HG03432 (cell line): ENCODE measurements at regions not wholly inside any gene's neighbourhood (a gene's known extent, or its start where the extent isn't known, plus 50 kb on each side); places are given as distances from the start of the nearest gene placed in this dataset.
"Not testable (repeated sequence)": the region's sequence is repeated elsewhere in the genome, so short reads cannot be mapped to it uniquely, and the experiment has no call there.

Experiments
- ATAC-seq: cut with Tn5 transposase; IDR thresholded peaks from one replicate; pipeline ENCODE4 v1.9.1; 2021; ENCODE audit warnings: mild to moderate bottlenecking, moderate library complexity; ENCODE audit not compliant: unreplicated experiment

DNA sequence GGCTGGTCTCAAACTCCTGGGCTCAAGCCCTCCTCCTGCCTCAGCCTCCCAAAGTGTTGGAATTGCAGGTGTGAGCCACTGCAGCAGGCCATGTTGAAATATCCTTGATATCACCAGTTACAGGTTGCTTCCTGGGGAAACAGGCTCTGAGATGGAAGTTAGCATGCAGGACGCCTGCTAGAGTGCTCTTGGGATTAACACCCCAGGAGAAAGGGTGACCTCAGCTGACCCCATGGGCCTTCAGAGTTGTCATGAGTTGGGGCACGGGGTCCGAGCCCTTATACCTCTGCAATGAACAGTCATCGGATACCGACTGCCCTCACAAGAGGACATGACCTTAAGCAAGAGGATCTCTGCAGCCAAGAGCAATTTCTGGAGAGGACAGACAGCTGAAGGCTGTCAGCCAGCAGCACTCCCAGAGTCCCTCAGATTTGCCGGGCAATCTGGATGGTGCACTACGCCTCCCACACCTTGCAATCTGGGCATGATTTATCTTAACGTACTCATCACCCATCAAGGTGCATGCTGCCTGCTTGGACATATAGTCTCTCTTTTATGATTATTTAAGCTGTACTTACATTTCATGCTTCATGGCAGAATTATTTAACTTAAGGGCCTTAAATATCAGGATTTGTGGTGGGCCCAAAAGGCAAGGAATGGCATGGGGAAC, 134.6 kb downstream of the ADSS2 start:
- no peak for ATAC-seq

DNA sequence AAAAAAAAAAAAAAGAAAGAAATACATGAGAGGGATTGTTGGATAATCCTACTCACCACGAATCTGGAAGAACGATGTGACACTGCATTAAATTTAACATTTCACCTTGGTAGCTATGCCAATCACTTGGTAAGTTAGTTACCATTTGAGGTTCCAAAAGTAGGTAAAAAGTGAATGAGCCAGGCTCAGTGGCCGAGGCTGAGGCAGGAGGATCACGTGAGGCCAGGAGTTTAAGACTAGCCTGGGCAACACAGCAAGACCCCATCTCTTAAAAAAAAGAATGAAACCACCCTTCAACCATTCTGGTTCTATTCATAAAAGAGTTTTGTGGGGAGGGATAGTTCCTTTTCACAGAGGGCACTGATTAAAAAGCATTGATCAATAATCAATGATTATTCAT, 133.6 kb downstream of the ADSS2 start:
- ATAC-seq: no peak

DNA sequence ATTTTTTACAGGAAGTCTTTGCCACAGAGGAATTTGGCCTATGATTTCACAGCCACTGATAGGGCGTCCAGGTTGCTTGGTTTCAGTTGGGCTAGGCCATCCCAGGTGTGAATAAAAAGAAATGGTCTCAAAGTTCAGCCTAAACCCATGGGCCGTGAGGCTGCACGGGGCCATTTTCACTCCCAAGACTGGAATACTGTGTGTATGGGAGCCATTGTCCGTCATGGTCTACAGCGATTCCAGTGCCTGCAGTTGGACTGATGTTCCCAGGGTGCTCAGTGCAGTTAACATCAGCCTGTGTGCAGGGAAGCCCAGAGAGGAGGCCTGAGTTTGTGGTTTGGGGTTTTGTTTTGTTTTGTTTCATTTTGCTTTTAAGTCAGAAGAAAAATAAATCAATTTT, 133.2 kb downstream of the ADSS2 start:
- peak; percentile 29 for ATAC-seq

DNA sequence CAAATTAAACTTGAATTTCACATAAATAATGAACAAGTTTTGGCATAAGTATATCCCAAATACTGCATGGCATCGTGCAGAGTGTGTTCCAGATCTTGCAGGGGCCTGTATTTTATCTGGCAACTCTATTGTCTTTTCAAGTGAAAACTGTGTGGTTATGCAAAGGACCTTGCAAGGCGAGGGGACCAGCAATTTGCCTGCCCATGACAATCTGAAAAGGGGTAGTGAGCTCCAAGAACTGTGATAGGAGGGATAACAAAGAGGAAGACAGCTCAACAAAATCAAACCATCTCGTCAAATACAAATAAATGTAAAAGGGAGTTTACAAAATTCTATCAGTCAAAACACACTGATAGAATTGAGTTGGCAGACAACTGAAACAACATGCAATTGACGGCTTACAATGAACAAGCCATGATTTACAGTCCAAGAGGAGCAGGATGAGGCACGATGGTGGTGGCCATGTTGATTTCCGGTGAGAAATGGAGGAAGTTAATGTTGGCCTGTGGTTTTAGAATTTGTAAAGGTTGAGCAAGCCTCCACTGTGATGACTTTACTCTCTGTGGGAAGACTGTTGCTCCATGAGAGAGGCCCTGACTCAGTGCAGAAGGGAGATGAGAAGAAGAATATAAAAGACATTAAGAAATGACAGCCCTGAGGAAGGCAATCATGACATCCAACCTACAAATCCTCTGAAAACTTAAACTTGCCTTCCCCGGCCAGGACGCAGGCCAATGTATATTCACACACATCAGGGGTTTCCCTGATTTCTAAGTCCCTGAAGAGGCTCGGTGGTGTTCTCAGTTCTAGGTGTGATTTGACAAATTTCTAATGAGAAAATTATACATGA, 132.2 kb downstream of the ADSS2 start:
- ATAC-seq: peak; percentile 76

DNA sequence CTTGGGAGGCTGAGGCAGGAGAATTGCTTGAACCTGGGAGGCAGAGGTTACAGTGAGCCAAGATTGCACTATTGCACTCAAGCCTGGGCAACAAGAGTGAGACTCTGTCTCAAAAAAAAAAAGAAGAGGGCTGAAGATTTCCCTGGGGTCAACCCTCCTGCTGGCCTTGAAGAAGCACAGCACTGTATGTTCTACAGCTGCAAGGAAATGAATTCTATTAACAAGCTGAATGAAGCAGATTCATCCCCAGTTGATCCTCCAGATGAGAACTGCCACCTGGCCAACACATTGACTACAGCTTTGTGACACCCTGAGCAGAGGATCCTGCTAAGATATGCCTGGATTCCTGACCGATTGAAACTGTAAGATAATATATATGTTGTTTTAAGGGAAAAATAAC, 129.5 kb downstream of the ADSS2 start:
- no peak for ATAC-seq

DNA sequence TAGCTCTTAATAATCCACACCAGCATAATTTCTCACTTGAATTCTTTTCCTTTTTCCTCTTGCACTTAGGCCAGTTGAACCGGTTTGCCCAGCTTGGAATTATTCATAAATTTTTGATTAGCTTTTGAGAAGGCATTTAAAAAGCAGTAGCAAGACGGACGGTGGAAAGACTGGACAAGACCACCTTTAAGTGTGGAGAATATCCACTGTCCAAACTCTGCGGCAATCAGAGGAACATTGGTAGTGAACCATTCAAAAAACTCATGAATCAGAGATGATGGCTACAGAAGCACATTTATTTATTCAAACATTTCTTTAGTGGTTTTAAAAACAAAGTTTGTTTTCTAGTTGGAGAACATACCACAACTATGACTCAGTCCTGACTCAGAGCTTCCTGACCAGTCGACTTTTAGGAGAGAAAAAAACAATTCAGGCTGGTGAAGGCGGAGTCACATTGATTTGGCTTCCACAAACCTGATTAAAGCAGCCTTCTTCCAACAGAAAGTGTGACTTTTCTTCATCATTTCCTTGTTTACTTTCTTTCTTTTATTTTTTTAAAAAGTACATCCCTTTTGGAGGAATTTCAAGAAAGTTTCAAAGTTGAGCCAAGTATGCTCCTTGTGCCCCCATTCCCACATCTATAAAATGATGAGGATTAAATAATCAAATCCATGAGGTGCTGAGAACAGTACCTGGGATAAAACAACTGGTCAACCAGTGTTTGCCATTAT, 128.8 kb downstream of the ADSS2 start:
- no peak for ATAC-seq

DNA sequence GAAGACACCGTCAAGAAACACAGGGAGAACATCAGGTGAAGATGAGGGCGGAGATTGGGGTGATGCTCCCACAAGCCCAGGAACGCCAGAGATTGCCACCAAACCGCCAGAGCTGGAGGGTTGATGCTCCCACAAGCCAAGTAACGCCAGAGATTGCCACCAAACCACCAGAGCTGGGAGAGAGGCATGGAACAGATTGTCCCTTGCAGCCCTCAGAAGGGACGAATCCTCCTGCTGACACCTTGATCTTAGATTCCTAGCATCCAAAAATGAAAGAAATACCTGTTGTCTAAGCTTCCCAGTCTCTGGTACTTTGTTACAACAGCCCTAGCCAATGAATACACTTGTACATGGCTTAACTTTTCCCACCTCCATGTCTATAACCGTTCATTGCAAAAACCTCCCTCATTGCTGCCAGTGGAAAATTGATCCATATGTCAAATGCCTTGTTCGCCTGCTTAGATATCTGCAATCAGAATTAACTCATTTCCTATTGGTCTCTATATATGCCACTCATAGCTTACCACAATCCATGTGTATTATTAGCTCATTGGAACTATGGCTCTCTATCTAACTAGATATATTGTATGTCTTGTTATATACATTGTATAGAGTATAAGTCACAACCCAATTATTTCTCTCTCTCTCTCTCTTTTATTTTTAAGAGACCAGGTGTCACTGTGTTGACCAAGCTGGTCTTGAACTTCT, 127.4 kb downstream of the ADSS2 start:
- ATAC-seq: no peak

DNA sequence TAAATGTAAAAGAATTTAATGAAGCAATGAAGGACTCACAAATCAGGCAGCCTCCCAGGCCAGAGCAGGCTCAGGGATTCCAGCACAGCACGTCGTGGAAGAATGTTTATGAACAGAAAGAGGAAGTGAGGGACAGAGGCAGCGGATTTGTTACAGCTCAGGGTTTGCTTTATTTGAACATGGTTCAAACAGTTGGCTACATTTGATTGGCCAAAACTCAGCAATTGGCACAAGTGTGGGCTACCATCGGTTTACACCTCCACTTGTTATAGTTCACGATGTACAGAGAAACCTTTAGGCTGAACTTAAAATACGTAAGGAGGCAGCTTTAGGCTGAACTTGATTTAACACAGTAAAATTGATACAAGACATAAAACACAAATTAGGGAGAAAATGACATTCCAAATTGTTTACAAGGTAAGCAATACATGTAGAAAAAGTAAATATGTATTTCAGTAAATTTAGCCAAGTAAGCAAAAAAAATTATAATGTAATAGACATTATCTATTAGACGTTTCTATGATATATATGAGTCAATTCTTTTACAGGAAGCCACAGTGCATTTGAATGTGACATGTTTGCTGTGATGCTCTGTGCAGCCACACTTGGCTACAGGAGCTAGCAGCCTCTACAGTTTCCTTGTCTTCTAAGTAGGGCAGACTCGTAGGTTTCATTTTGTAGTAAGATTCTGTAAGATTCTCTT, 126.5 kb downstream of the ADSS2 start:
- peak; percentile 83 for ATAC-seq

DNA sequence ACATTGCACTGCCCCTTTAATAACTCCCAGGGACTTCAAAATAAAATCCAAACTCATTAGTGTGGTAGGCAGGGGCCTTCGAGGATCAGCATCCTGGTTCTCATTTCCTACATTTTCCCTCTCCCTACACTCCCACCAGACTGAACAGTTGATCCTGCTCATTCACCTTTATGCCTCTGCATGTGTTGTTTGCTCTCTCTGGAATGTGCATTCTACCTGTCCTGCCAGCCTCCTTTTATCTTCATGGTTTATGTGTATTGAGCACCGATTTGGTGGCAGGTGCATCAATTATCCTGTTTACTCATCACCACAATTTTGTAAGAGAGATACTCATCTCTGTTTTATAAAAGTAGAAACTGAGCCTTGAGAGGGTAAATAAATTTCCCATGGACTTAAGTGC, 125.0 kb downstream of the ADSS2 start:
- no peak for ATAC-seq

DNA sequence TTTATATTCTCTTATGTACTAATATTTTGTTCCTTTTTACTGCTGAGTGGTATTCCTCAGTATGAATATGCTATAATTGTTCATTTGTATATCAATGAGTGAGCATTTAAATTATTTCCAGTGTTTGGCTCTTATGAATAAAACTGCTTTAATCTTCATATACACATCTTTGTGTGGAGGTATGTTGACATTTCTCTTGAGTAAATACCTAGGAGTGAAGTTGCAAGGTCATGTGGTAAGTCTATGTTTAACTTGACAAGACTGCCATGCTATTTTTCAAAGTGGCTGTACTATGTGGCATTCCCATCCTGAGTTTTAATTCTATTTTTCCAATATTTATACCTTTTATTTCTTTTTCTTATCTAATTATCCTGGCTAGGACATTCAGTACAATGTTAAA, 124.2 kb downstream of the ADSS2 start:
- ATAC-seq: no peak

DNA sequence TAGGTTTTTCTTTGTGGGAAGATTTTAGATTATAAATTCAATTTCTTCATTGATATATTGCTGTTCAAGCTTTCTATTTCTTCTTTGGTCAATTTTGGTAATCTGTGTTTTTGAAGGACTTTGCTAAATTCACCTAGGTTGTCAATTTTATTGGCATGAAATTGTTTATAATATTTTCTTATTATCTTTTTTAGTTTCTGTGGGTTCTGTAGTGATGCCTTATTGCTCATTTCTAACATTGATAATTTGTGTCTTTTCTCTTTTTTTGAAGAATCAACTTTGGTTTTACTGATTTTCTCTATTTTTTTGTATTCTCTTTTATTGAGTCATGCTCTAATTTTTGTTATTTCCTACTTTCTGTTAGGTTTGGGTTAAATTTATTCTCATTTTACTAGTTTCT, 123.2 kb downstream of the ADSS2 start:
- ATAC-seq: no peak

DNA sequence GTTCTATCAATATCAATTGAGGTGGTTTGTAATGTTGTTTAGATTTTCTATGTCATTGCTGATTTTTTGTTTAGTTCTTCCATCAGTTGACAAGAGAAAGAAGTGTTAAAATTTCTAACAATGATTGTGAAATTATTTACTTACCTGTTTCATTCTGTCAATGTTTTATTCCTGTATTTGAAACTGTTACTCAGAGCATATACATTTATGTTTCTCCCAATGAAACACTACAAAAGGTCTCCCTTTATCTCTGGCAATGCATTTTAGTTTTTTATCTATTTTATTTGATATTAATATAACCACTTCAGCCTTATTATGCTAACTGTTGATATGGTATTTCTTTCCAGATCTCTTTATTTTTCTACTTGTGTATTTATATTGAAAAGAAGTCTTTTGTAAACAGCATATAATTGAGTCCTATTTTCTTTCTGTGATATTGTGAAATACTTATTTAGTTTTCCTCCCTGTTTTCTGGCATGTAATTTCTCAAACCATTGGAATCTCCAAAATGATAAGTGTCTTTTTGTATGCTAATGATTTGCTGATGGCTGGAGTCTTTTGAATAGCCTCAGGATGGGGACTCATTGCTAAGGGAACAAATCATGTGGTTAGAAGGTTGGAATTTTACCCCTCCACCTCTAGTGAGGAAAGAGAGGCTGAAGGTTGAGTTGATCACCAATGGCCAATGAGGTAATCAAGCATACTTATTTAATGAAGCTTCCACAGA, 122.0 kb downstream of the ADSS2 start:
- ATAC-seq: no peak

DNA sequence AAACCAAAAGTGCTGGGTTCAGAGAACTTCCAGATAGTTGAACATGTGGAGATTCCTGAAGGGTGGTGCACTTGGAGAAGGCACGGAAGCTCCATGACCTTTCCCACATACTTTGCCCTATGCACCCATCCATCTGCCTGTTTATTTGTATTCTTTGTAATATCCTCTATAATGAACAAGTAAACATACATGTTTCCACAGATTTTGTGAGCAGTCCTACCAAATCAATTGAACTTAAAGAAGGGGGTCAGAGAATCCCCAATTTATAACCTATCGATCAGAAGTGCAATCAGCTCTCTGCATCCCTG, 121.4 kb downstream of the ADSS2 start:
- no peak for ATAC-seq

DNA sequence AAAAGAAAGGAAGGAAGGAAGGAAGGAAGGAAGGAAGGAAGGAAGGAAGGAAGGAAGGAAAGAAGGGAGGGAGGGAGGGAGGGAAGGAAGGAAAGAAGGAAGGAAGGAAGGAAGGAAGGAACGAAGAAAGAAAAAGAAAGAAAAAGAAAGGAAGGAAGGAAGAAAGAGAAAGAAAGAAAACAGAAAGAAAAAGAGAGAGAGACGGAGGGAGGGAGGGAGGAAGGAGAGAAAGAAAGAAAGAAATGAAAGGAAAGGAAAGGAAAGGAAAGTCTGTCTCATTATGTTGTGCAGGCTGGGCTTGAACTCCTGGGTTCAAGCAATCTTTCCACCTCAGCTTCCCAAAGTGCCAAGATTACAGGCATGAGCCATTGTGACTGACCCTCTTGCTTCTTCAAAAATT, 118.9 kb downstream of the ADSS2 start:
- not testable (repeated sequence) for ATAC-seq

DNA sequence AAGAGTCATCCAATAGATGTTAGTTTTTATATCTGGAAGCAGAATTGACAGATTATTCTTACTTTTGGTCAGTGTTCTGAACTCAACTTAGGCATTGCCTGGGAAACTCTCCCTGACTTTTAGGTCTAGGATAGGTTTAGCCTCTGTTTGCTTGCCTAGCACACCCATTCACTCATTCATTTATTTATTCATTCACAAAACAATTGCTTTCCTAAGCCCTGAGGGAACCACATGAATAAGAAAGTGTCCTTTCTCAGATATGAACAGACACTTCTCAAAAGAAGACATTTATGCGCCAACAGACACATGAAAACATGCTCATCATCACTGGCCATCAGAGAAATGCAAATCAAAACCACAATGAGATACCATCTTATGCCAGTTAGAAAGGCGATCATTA, 117.4 kb downstream of the ADSS2 start:
- not testable (repeated sequence) for ATAC-seq

DNA sequence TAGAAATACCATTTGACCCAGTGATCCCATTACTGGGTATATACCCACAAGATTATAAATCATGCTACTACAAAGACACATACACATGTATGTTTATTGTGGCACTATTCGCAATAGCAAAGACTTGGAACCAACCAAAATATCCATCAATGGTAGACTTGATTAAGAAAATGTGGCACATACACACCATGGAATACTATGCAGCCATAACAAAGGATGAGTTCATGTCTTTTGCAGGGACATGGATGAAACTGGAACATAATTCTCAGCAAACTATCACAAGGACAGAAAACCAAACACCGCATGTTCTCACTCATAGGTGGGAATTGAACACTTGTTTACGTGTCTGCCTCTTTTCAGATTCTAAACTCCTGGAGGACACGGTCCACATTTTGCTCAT, 116.9 kb downstream of the ADSS2 start:
- ATAC-seq: not testable (repeated sequence)

DNA sequence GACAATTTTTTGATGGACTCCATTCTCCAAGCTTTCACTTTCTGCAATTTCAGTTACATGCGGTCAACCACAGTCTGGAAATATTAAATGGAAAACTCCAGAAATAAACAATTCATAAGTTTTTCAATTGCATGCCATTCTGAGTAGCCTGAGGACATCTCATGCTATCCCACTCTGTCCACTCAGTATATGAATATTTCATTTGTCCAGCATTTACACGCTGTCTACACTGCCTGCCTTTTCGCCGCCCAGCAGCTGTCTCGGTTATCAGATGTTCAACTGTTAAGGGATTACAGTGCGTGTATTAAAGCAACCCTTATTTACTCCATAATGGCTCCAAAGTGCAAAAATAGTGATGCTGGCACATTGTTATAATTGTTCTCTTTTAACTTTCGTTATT, 116.3 kb downstream of the ADSS2 start:
- ATAC-seq: no peak

DNA sequence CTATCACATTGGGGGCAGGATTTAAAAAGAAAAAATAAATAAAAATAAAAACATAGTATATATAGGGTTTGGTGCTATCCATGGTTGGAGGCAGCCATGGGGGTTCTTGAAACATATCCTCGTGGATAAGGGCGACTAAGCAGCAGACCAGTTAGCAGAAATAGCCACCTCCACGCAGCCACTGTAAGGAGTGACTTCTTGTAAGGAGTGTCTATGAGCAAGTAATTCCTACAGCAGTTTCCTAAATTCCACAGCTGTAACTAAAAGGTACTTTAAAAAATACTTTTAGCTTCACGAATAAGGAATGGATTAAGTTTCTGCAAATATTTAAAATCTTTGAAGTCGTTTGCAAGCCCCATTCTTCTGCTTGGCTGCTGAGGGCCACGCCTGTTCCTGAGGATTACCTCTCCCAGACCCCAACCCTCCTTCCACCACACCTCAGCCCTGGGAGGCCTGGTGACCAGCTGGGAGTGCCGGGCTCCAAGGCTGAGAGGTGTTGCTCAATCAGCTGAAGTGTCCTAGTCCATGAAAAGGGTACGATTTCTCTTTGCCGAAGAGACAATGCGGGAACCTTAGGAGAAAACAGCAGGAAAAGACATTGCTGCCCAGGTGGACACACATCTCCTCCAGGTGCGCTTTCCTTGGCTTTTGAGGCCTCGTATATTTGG, 115.3 kb downstream of the ADSS2 start:
- no peak for ATAC-seq

DNA sequence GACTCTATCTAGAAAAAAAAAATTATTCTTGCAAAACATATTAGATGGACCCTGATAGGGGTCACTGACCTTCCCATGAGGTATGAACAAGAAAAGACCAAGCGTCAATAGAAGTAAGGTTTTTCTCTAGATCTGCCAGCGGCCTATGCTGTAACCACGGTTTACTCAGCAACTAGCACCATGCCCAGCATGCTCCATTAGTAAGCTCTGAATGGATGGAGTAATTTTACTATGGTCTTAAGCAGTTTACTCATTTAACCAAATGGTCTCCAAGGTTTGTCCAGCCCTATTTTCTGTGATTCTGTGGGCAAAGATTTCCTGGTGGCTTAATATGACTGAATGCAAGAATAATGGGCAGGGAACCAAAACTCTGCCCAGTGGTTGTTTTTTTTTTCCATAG, 113.9 kb downstream of the ADSS2 start:
- no peak for ATAC-seq
